T-helper 2 cell treated with Interferon-gamma antibody and Interleukin-4, amounts not matched to agents 5 μg/mL and 100 μg/mL, for 36 hours (primary cell): ENCODE measurements at regions not wholly inside any gene's neighbourhood (a gene's known extent, or its start where the extent isn't known, plus 50 kb on each side); places are given as distances from the start of the nearest gene placed in this dataset.

Experiments used
- DNase-seq: peaks from one replicate; pipeline ENCODE4 v3.0.0; 2021; ENCODE audit warnings: low spot score
- H3K27ac Mint-ChIP-seq: one replicate; pipeline ENCODE4 v1.8.0; 2021; ENCODE audit warnings: mild to moderate bottlenecking, mixed read lengths
- H3K27me3 Mint-ChIP-seq: one replicate; pipeline ENCODE4 v1.8.0; 2021; ENCODE audit warnings: low read depth, mixed read lengths
- H3K36me3 Mint-ChIP-seq: one replicate; pipeline ENCODE4 v1.8.0; 2021; ENCODE audit warnings: low read depth, mixed read lengths
- H3K4me1 Mint-ChIP-seq: one replicate; pipeline ENCODE4 v1.8.0; 2021; ENCODE audit warnings: low read depth, mixed read lengths
- H3K4me3 Mint-ChIP-seq: one replicate; pipeline ENCODE4 v1.8.0; 2022; ENCODE audit warnings: mild to moderate bottlenecking, moderate library complexity, mixed read lengths
- H3K9me3 Mint-ChIP-seq: one replicate; pipeline ENCODE4 v1.8.0; 2021; ENCODE audit warnings: mixed read lengths

- DNase-seq: no peak
- Mint-ChIP-seq H3K9me3 (peaks cover 8% of the 10 kb centered on the region), H3K36me3 (peaks cover under 1% of the 10 kb centered on the region), H3K4me3 (peak overlapping the region; percentile 78), H3K27me3 (no peaks in the 10 kb centered on the region), H3K27ac (peak overlapping the region; percentile 98), H3K4me1 (peaks cover 56% of the 10 kb centered on the region)
These were observed 70.8 kb upstream of the STK17B start for GRCh38 chr2:196242131-196242620.

GRCh38 chr2:196244516-196244915, 73.1 kb upstream of the STK17B start:
- Mint-ChIP-seq H3K36me3 (no peaks in the 10 kb centered on the region), H3K9me3 (no peaks in the 10 kb centered on the region), H3K27me3 (no peaks in the 10 kb centered on the region), H3K27ac (no peak overlapping the region), H3K4me1 (peaks cover 48% of the 10 kb centered on the region), H3K4me3 (no peak overlapping the region)
- no peak for DNase-seq

GRCh38 chr2:196244966-196245365, 73.6 kb upstream of the STK17B start:
- DNase-seq: no peak

GRCh38 chr2:196245378-196246140, 74.2 kb upstream of the STK17B start:
- Mint-ChIP-seq H3K36me3 (no peaks in the 10 kb centered on the region), H3K27ac (no peak overlapping the region), H3K4me1 (peaks cover 44% of the 10 kb centered on the region), H3K4me3 (no peak overlapping the region), H3K27me3 (no peaks in the 10 kb centered on the region), H3K9me3 (no peaks in the 10 kb centered on the region)
- no peak for DNase-seq

More at GRCh38 chr2:196244966-196245365, 73.6 kb upstream of the STK17B start:
- no peak overlapping the region for H3K4me3 Mint-ChIP-seq
- H3K9me3 Mint-ChIP-seq: no peaks in the 10 kb centered on the region
- H3K27ac Mint-ChIP-seq: no peak overlapping the region
- H3K4me1 Mint-ChIP-seq: peaks cover 45% of the 10 kb centered on the region
- H3K36me3 Mint-ChIP-seq: no peaks in the 10 kb centered on the region
- no peaks in the 10 kb centered on the region for H3K27me3 Mint-ChIP-seq

GRCh38 chr2:196247114-196247975, 76.0 kb upstream of the STK17B start:
- Mint-ChIP-seq H3K36me3 (peaks cover 2% of the 10 kb centered on the region), H3K4me1 (peaks cover 42% of the 10 kb centered on the region), H3K27me3 (no peaks in the 10 kb centered on the region), H3K4me3 (no peak overlapping the region), H3K9me3 (peaks cover 3% of the 10 kb centered on the region), H3K27ac (no peak overlapping the region)
- DNase-seq: no peak

GRCh38 chr2:196247976-196248280, 76.5 kb upstream of the STK17B start:
- Mint-ChIP-seq H3K27me3 (no peaks in the 10 kb centered on the region), H3K4me1 (peaks cover 46% of the 10 kb centered on the region), H3K36me3 (peaks cover 2% of the 10 kb centered on the region), H3K9me3 (peaks cover 3% of the 10 kb centered on the region), H3K4me3 (no peak overlapping the region), H3K27ac (no peak overlapping the region)
- DNase-seq: no peak

GRCh38 chr2:196248467-196249094, 77.2 kb upstream of the STK17B start:
- Mint-ChIP-seq H3K4me3 (no peak overlapping the region), H3K9me3 (peaks cover 3% of the 10 kb centered on the region), H3K36me3 (peaks cover 2% of the 10 kb centered on the region), H3K27me3 (no peaks in the 10 kb centered on the region), H3K4me1 (peaks cover 51% of the 10 kb centered on the region), H3K27ac (no peak overlapping the region)
- DNase-seq: no peak

GRCh38 chr2:196249171-196249570, 77.8 kb upstream of the STK17B start:
- no peak overlapping the region for H3K27ac Mint-ChIP-seq
- H3K36me3 Mint-ChIP-seq: peaks cover 2% of the 10 kb centered on the region
- H3K4me1 Mint-ChIP-seq: peaks cover 53% of the 10 kb centered on the region
- H3K9me3 Mint-ChIP-seq: peaks cover 3% of the 10 kb centered on the region
- DNase-seq: no peak
- H3K27me3 Mint-ChIP-seq: no peaks in the 10 kb centered on the region
- no peak overlapping the region for H3K4me3 Mint-ChIP-seq

GRCh38 chr2:196249860-196250259, 78.5 kb upstream of the STK17B start:
- H3K4me1 Mint-ChIP-seq: peaks cover 53% of the 10 kb centered on the region
- no peak for DNase-seq
- peaks cover 2% of the 10 kb centered on the region for H3K36me3 Mint-ChIP-seq
- H3K27ac Mint-ChIP-seq: peak overlapping the region; percentile 39
- H3K9me3 Mint-ChIP-seq: peaks cover 3% of the 10 kb centered on the region
- H3K27me3 Mint-ChIP-seq: no peaks in the 10 kb centered on the region
- peak overlapping the region; percentile 14 for H3K4me3 Mint-ChIP-seq

GRCh38 chr2:196251132-196251531, 79.8 kb upstream of the STK17B start:
- DNase-seq: no peak
- no peak overlapping the region for H3K27ac Mint-ChIP-seq
- peaks cover 2% of the 10 kb centered on the region for H3K36me3 Mint-ChIP-seq
- H3K4me3 Mint-ChIP-seq: peak overlapping the region; percentile 8
- peaks cover 48% of the 10 kb centered on the region for H3K4me1 Mint-ChIP-seq
- peaks cover 3% of the 10 kb centered on the region for H3K9me3 Mint-ChIP-seq
- no peaks in the 10 kb centered on the region for H3K27me3 Mint-ChIP-seq

- peaks cover 5% of the 10 kb centered on the region for H3K9me3 Mint-ChIP-seq
- peaks cover 2% of the 10 kb centered on the region for H3K36me3 Mint-ChIP-seq
- peak overlapping the region; percentile 42 for H3K27ac Mint-ChIP-seq
- H3K4me1 Mint-ChIP-seq: peaks cover 57% of the 10 kb centered on the region
- no peak for DNase-seq
- no peaks in the 10 kb centered on the region for H3K27me3 Mint-ChIP-seq
- no peak overlapping the region for H3K4me3 Mint-ChIP-seq
These were observed 81.2 kb upstream of the STK17B start for GRCh38 chr2:196252408-196253115.

GRCh38 chr2:196253116-196253480, 81.7 kb upstream of the STK17B start:
- H3K27ac Mint-ChIP-seq: no peak overlapping the region
- H3K36me3 Mint-ChIP-seq: peaks cover 2% of the 10 kb centered on the region
- DNase-seq: no peak
- no peaks in the 10 kb centered on the region for H3K27me3 Mint-ChIP-seq
- H3K4me3 Mint-ChIP-seq: no peak overlapping the region
- peaks cover 56% of the 10 kb centered on the region for H3K4me1 Mint-ChIP-seq
- H3K9me3 Mint-ChIP-seq: peaks cover 9% of the 10 kb centered on the region

- Mint-ChIP-seq H3K9me3 (peaks cover 9% of the 10 kb centered on the region), H3K4me1 (peaks cover 60% of the 10 kb centered on the region), H3K27me3 (no peaks in the 10 kb centered on the region), H3K27ac (no peak overlapping the region), H3K36me3 (peaks cover 2% of the 10 kb centered on the region), H3K4me3 (no peak overlapping the region)
- DNase-seq: no peak
These were observed 85.2 kb upstream of the STK17B start for GRCh38 chr2:196256585-196256984.
